Uterus (tissue), 2 donors: ENCODE measurements at regions not wholly inside any gene's neighbourhood (a gene's known extent, or its start where the extent isn't known, plus 50 kb on each side); places are given as distances from the start of the nearest gene placed in this dataset.

Experiments
- POLR2A ChIP-seq, 2 donors: fragments of 450-650 bp; IDR thresholded peaks; one replicate each; pipeline ENCODE4 v1.6.1; 2016; ENCODE audit warnings: antibody characterized with exemption in 2 of 2, mild to moderate bottlenecking in 1 of 2, moderate library complexity in 1 of 2
- TF ChIP-seq, protein P1 (sequence below), 4 experiments: fragments of 200-600 bp in 2 of 4; fragments of 450-650 bp in 2 of 4; sonication (generic) in 2 of 4; IDR thresholded peaks; one replicate each; pipeline ENCODE4 v1.5.1; 2016 to 2019; ENCODE audit warnings: antibody characterized with exemption in 4 of 4, mild to moderate bottlenecking in 2 of 4, moderate library complexity in 1 of 4

DNA sequence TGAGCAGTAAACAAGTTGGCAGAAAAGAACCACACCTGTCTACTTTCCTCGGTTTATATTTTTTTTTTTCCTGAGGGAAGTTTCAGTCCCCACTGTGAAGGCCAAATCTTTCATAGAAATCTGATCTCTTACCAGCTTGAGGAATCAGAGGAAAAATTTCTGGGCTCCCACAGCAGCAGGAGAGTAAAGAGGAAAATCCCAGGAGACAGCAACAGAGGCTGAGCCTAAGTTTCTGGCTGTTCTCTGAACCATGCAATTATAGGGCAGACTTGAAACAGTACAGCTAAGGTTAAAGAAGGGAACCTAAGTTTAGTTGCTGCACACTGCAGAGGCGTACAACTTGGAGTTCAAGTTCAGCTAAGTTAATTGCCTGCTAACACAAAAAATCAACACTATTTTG, 1090.9 kb upstream of the INTU start:
- TF ChIP-seq, protein P1, sequence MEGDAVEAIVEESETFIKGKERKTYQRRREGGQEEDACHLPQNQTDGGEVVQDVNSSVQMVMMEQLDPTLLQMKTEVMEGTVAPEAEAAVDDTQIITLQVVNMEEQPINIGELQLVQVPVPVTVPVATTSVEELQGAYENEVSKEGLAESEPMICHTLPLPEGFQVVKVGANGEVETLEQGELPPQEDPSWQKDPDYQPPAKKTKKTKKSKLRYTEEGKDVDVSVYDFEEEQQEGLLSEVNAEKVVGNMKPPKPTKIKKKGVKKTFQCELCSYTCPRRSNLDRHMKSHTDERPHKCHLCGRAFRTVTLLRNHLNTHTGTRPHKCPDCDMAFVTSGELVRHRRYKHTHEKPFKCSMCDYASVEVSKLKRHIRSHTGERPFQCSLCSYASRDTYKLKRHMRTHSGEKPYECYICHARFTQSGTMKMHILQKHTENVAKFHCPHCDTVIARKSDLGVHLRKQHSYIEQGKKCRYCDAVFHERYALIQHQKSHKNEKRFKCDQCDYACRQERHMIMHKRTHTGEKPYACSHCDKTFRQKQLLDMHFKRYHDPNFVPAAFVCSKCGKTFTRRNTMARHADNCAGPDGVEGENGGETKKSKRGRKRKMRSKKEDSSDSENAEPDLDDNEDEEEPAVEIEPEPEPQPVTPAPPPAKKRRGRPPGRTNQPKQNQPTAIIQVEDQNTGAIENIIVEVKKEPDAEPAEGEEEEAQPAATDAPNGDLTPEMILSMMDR (IDR thresholded peaks at IDR 0.05): no peak
- TF ChIP-seq POLR2A (IDR thresholded peaks at IDR 0.05): no peak
